Mesendoderm (in vitro differentiated cells): ENCODE measurements at regions not wholly inside any gene's neighbourhood (a gene's known extent, or its start where the extent isn't known, plus 50 kb on each side); places are given as distances from the start of the nearest gene placed in this dataset.
"Not testable (repeated sequence)": the region's sequence is repeated elsewhere in the genome, so short reads cannot be mapped to it uniquely, and the experiment has no call there.

Source experiments
- DNase-seq: peaks from one replicate; pipeline ENCODE4 v3.0.0; 2013
- H2AK5ac ChIP-seq: 2 replicates; pipeline ENCODE4 v1.6.1; 2013; ENCODE audit warnings: low read length, inconsistent platforms
- H2BK120ac ChIP-seq: 2 replicates; pipeline ENCODE4 v1.6.1; 2013; ENCODE audit warnings: low read depth, mild to moderate bottlenecking, low read length, moderate library complexity, mixed read lengths
- H2BK15ac ChIP-seq: replicated peaks from 2 replicates; pipeline ENCODE4 v1.6.1; 2013; ENCODE audit warnings: low read depth, mild to moderate bottlenecking, moderate library complexity
- H2BK5ac ChIP-seq: 2 replicates; pipeline ENCODE4 v1.6.1; 2013; ENCODE audit warnings: low read length, inconsistent platforms
- H3K18ac ChIP-seq: 2 replicates; pipeline ENCODE4 v1.6.1; 2013; ENCODE audit warnings: mild to moderate bottlenecking, low read length, mixed read lengths
- H3K23ac ChIP-seq: one replicate; pipeline ENCODE4 v1.6.1; 2013; ENCODE audit warnings: low read length
- H3K27ac ChIP-seq: 2 replicates; pipeline ENCODE4 v1.5.1; 2013; ENCODE audit warnings: low read depth, mild to moderate bottlenecking, inconsistent platforms, low read length, moderate library complexity
- H3K27me3 ChIP-seq: 2 replicates; pipeline ENCODE4 v1.6.1; 2013; ENCODE audit warnings: low read length, control low read depth, mild to moderate bottlenecking, inconsistent platforms; ENCODE audit not compliant: insufficient read depth, poor library complexity
- H3K36me3 ChIP-seq: 2 replicates; pipeline ENCODE4 v1.6.1; 2013; ENCODE audit warnings: low read length, inconsistent platforms; ENCODE audit not compliant: control insufficient read depth, insufficient read depth
- H3K4ac ChIP-seq: one replicate; pipeline ENCODE4 v1.6.1; 2013; ENCODE audit warnings: low read depth, mild to moderate bottlenecking, low read length, moderate library complexity
- H3K4me1 ChIP-seq: 2 replicates; pipeline ENCODE4 v1.6.1; 2013; ENCODE audit warnings: low read depth, low read length, inconsistent platforms; ENCODE audit not compliant: control insufficient read depth
- H3K4me2 ChIP-seq: 2 replicates; pipeline ENCODE4 v1.6.1; 2013; ENCODE audit warnings: low read length
- H3K4me3 ChIP-seq: 2 replicates; pipeline ENCODE4 v1.5.1; 2013; ENCODE audit warnings: mild to moderate bottlenecking, low read length
- H3K56ac ChIP-seq: one replicate; pipeline ENCODE4 v1.6.1; 2013; ENCODE audit warnings: low read length
- H3K79me1 ChIP-seq: 2 replicates; pipeline ENCODE4 v1.6.1; 2013; ENCODE audit warnings: low read length, inconsistent platforms
- H3K79me2 ChIP-seq: 2 replicates; pipeline ENCODE4 v1.6.1; 2013; ENCODE audit warnings: mild to moderate bottlenecking, low read length; ENCODE audit not compliant: control insufficient read depth, insufficient read depth
- H3K9ac ChIP-seq: 2 replicates; pipeline ENCODE4 v1.6.1; 2013; ENCODE audit warnings: low read length, inconsistent platforms
- H4K5ac ChIP-seq: one replicate; pipeline ENCODE4 v1.6.1; 2013; ENCODE audit warnings: low read length
- H4K8ac ChIP-seq: one replicate; pipeline ENCODE4 v1.6.1; 2013; ENCODE audit warnings: low read depth, mild to moderate bottlenecking, control low read depth, low read length, moderate library complexity
- WGBS: extraction: QIAGEN DNeasy Blood & Tissue Kit; methylation state at CpG from one replicate; pipeline ENCODE4 v1.1.7; 2013; ENCODE audit warnings: low lambda C conversion rate, missing lambda C conversion rate; ENCODE audit not compliant: insufficient coverage; ENCODE audit errors: extremely low coverage; 5-methylcytosine and 5-hydroxymethylcytosine counted together

GRCh38 chr9:31030741-31031202 lies 1353.7 kb upstream of the ACO1 start:
- Histone ChIP-seq H3K27me3 (no peaks in the 10 kb centered on the region), H2AK5ac (no peak overlapping the region), H3K36me3 (no peaks in the 10 kb centered on the region), H3K4ac (no peak overlapping the region), H4K8ac (no peak overlapping the region), H2BK5ac (no peak overlapping the region), H3K56ac (no peak overlapping the region), H3K4me3 (no peak overlapping the region), H3K23ac (no peak overlapping the region), H2BK15ac (no peak overlapping the region), H3K9ac (no peak overlapping the region), H2BK120ac (no peak overlapping the region), H3K79me2 (no peaks in the 10 kb centered on the region), H3K18ac (no peak overlapping the region), H3K79me1 (no peaks in the 10 kb centered on the region), H3K4me1 (no peaks in the 10 kb centered on the region), H4K5ac (no peak overlapping the region), H3K27ac (no peak overlapping the region), H3K4me2 (no peak overlapping the region)
- peak; percentile 66 for DNase-seq
- no CpG with 5 or more reads among the region's 6 CpGs for WGBS

- H3K9ac ChIP-seq = no peak overlapping the region
- no peaks in the 10 kb centered on the region for H3K79me2 ChIP-seq
- H3K36me3 ChIP-seq = no peaks in the 10 kb centered on the region
- no peak overlapping the region for H3K4me3 ChIP-seq
- no peaks in the 10 kb centered on the region for H3K79me1 ChIP-seq
- no peak overlapping the region for H3K4me2 ChIP-seq
- no peak overlapping the region for H2BK120ac ChIP-seq
- no peak overlapping the region for H2AK5ac ChIP-seq
- no peak overlapping the region for H3K27ac ChIP-seq
- H3K4ac ChIP-seq = no peak overlapping the region
- H3K56ac ChIP-seq = no peak overlapping the region
- no peak overlapping the region for H2BK5ac ChIP-seq
- H3K18ac ChIP-seq = no peak overlapping the region
- WGBS = no CpG with 5 or more reads among the region's 3 CpGs
- no peak overlapping the region for H3K23ac ChIP-seq
- H3K4me1 ChIP-seq = no peaks in the 10 kb centered on the region
- no peak for DNase-seq
- H4K5ac ChIP-seq = no peak overlapping the region
- no peak overlapping the region for H2BK15ac ChIP-seq
- no peak overlapping the region for H4K8ac ChIP-seq
- no peaks in the 10 kb centered on the region for H3K27me3 ChIP-seq
Measured at GRCh38 chr9:31032206-31032605, 1352.2 kb upstream of the ACO1 start.

- no peak overlapping the region for H4K5ac ChIP-seq
- no peaks in the 10 kb centered on the region for H3K36me3 ChIP-seq
- no peak overlapping the region for H4K8ac ChIP-seq
- H3K4me2 ChIP-seq = no peak overlapping the region
- H3K27me3 ChIP-seq = no peaks in the 10 kb centered on the region
- no peak overlapping the region for H3K18ac ChIP-seq
- H2BK15ac ChIP-seq = no peak overlapping the region
- no CpG with 5 or more reads among the region's 4 CpGs for WGBS
- no peak overlapping the region for H2BK5ac ChIP-seq
- no peak overlapping the region for H3K4me3 ChIP-seq
- H2BK120ac ChIP-seq = no peak overlapping the region
- H3K56ac ChIP-seq = no peak overlapping the region
- no peak overlapping the region for H3K9ac ChIP-seq
- no peak overlapping the region for H3K27ac ChIP-seq
- H3K4me1 ChIP-seq = no peaks in the 10 kb centered on the region
- no peak overlapping the region for H2AK5ac ChIP-seq
- H3K79me2 ChIP-seq = no peaks in the 10 kb centered on the region
- H3K79me1 ChIP-seq = no peaks in the 10 kb centered on the region
- H3K23ac ChIP-seq = no peak overlapping the region
- DNase-seq = no peak
- no peak overlapping the region for H3K4ac ChIP-seq
Measured at GRCh38 chr9:31034311-31034710, 1350.1 kb upstream of the ACO1 start.

GRCh38 chr9:31040564-31040963 lies 1343.9 kb upstream of the ACO1 start:
- no peaks in the 10 kb centered on the region for H3K36me3 ChIP-seq
- no peak overlapping the region for H3K27ac ChIP-seq
- no peak overlapping the region for H3K23ac ChIP-seq
- no peak overlapping the region for H3K56ac ChIP-seq
- DNase-seq = no peak
- H2AK5ac ChIP-seq = no peak overlapping the region
- H3K4me3 ChIP-seq = no peak overlapping the region
- H4K5ac ChIP-seq = no peak overlapping the region
- no peak overlapping the region for H2BK120ac ChIP-seq
- no peaks in the 10 kb centered on the region for H3K79me2 ChIP-seq
- no peak overlapping the region for H4K8ac ChIP-seq
- no peak overlapping the region for H2BK5ac ChIP-seq
- no peak overlapping the region for H3K18ac ChIP-seq
- no peak overlapping the region for H3K9ac ChIP-seq
- H3K4ac ChIP-seq = no peak overlapping the region
- H3K4me1 ChIP-seq = no peaks in the 10 kb centered on the region
- no peak overlapping the region for H2BK15ac ChIP-seq
- H3K79me1 ChIP-seq = no peaks in the 10 kb centered on the region
- H3K4me2 ChIP-seq = no peak overlapping the region
- H3K27me3 ChIP-seq = no peaks in the 10 kb centered on the region
- no CpG with 5 or more reads among the region's 4 CpGs for WGBS

- Histone ChIP-seq H3K23ac (no peak overlapping the region), H3K79me2 (no peaks in the 10 kb centered on the region), H3K9ac (no peak overlapping the region), H4K8ac (no peak overlapping the region), H2AK5ac (no peak overlapping the region), H3K4ac (no peak overlapping the region), H3K36me3 (no peaks in the 10 kb centered on the region), H2BK5ac (no peak overlapping the region), H3K4me1 (no peaks in the 10 kb centered on the region), H3K4me3 (no peak overlapping the region), H3K27ac (no peak overlapping the region), H3K18ac (no peak overlapping the region), H3K27me3 (no peaks in the 10 kb centered on the region), H2BK15ac (no peak overlapping the region), H3K79me1 (no peaks in the 10 kb centered on the region), H3K56ac (no peak overlapping the region), H2BK120ac (no peak overlapping the region), H3K4me2 (no peak overlapping the region), H4K5ac (no peak overlapping the region)
- no CpG with 5 or more reads among the region's 1 CpG for WGBS
- no peak for DNase-seq
Measured at GRCh38 chr9:31045810-31046209, 1338.6 kb upstream of the ACO1 start.

- not testable (repeated sequence) for H3K9ac ChIP-seq, H4K5ac ChIP-seq, H3K36me3 ChIP-seq, H3K27me3 ChIP-seq, H3K27ac ChIP-seq, H3K79me1 ChIP-seq, H3K18ac ChIP-seq, H3K23ac ChIP-seq, H2BK120ac ChIP-seq, H2AK5ac ChIP-seq, H3K4me3 ChIP-seq, H3K4me2 ChIP-seq, H2BK15ac ChIP-seq, H3K4ac ChIP-seq, H3K79me2 ChIP-seq, H4K8ac ChIP-seq, H3K4me1 ChIP-seq, H3K56ac ChIP-seq, DNase-seq, H2BK5ac ChIP-seq
- no CpG with 5 or more reads among the region's 15 CpGs for WGBS
Measured at GRCh38 chr9:31061592-31061991, 1322.9 kb upstream of the ACO1 start.
